SHP77 treated with DMSO at 0.1 percent for 48 hours (cell line): ENCODE measurements at regions not wholly inside any gene's neighbourhood (a gene's known extent, or its start where the extent isn't known, plus 50 kb on each side); places are given as distances from the start of the nearest gene placed in this dataset.
A peak's percentile ranks its signal among the peaks of the same experiment; 100 is the strongest.
"Not testable (repeated sequence)": the region's sequence is repeated elsewhere in the genome, so short reads cannot be mapped to it uniquely, and the experiment has no call there.

ENCODE experiments used
- DNase-seq: peaks from one replicate; lab custom pipeline; 2025; lab: John Stamatoyannopoulos, UW

DNA sequence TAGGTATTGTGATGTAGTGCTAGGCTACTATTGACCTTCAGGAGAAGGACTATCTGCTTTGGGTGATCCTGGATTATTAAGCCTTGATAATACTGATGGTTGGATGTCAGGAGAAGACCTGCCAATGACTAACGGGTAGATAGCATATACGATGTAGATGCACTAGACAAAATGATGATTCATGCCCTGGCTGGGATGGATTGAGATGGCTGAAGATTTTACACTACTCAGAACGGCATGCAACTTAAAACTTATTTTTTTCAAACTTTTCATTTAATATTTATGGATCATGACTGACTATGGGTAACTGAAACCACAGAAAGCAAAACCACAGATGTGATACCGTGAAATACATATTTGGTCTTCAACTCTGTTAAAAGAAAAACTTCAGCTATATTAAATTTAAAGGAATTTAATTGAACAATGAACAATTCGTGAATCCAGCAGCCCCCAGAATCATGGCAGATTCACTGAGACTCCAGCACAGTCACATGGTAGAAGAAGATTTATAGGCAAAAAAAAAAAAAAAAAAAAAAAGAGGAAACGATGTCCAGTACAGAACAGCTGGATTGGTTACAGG is 124.6 kb upstream of the CDK13 start:
- DNase-seq = no peak

- no peak for DNase-seq
Observed at GRCh38 chr7:39826166-39826565, 123.9 kb upstream of the CDK13 start.

DNA sequence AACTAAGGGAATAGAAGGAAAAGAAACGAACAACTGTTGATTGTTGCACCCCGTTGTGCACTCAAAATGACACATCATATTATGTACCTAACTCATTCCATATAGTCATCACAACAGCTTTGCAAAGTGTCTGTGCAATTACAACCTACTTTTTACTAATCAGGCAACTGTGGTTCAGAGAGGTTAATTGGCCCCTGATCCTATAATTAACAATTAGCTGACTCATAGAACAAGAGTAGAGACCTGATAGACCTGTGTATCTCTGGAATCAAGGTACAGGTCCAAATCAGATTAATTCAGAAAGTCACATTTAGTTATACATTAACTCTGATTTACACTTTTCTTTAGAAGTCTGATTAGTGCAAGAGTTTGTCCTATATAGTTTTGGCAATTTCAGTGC is 122.5 kb upstream of the CDK13 start:
- DNase-seq = no peak

DNA sequence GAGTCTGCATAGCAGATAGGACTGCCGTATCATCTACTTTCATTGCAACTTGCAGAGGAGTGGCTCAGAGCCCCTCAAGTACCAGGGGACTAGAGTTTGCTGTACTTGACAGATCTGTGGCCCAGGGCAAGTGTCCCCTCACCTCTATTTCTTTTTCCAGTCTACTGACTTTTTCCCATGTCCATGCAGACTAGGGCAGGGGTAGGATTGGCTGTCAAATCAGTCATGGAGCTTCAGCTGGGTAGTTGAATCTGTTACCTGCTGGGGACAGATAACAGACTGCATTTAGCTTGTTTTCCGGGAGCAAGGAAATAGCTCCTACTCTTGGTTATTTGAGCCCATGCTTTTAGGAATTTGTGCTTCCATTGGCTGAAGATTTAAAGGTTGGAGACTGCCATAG is 121.0 kb upstream of the CDK13 start:
- DNase-seq = no peak

- no peak for DNase-seq
Observed at GRCh38 chr7:39832519-39833085, 117.5 kb upstream of the CDK13 start.

GRCh38 chr7:39833180-39833799 is 116.8 kb upstream of the CDK13 start:
- DNase-seq = peak; percentile 58

GRCh38 chr7:39833865-39834634 is 116.0 kb upstream of the CDK13 start:
- not testable (repeated sequence) for DNase-seq

GRCh38 chr7:39838326-39838725 is 111.7 kb upstream of the CDK13 start:
- peak; percentile 72 for DNase-seq

GRCh38 chr7:39845006-39845405 is 105.0 kb upstream of the CDK13 start:
- DNase-seq = no peak

- DNase-seq = no peak
Observed at GRCh38 chr7:39847227-39847626, 102.8 kb upstream of the CDK13 start.

DNA sequence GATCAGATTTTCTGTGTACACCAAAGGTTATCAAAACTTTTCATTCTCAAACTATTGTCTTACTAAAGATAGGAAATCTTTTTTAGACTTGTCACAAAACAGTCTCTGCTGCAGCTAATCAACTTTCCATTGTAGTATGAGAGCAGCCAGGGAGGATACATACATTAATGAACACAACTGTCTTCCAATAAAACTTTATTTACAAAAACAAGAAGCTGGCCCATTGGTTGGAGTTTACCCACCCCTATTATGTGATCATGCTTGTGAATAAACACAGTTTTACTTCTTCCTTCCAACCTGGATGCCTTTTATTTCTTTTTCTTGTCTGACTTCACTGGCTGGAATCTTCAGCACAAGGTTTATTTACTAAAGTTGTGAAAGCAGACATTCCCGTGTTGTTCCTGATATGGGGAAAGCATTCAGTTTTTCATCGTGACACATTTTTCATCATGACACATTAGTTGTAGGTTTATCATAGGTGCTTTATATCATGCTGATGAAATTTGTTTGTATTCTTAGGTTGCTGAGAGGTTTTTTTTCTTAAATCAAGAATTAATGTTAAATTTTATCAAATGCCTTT is 98.5 kb upstream of the CDK13 start:
- DNase-seq = no peak

DNA sequence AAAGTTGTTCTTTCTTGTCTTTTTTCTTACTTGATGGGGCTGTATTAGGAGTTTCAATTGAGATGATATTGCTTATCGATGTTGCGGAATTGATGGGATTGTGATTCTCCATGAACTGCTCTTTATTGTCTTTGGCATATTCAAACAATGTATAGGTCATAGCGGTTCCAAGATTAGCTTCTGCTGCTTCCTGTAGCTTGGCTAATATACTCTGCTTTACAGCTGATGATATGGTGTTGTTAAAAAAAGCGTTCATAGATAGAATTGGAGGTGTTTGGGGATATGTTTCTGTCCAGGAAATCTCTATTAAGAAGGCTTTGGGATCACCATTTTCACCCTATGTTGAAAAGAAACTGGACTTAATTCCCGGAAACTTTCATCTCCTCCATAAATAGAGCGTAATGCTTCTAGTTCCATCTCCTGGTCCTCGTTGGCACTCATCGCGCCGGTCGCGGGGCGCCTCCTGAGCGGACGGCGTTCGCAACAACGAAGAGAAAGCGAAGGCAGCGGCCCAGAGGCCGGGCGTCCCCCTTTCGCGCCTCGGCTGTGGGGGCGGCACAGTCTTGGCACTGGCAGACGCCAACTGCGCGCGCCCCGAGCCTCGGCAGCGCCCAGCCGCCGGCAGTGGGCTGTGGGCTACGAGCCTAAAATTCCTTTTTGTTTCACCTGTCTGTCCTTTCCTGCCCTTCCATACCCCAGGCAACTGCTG is 95.3 kb upstream of the CDK13 start:
- DNase-seq = not testable (repeated sequence)

- DNase-seq = no peak
Observed at GRCh38 chr7:39855325-39855674, 94.8 kb upstream of the CDK13 start.

GRCh38 chr7:39863675-39864322 is 86.3 kb upstream of the CDK13 start:
- DNase-seq = peak; percentile 10

DNA sequence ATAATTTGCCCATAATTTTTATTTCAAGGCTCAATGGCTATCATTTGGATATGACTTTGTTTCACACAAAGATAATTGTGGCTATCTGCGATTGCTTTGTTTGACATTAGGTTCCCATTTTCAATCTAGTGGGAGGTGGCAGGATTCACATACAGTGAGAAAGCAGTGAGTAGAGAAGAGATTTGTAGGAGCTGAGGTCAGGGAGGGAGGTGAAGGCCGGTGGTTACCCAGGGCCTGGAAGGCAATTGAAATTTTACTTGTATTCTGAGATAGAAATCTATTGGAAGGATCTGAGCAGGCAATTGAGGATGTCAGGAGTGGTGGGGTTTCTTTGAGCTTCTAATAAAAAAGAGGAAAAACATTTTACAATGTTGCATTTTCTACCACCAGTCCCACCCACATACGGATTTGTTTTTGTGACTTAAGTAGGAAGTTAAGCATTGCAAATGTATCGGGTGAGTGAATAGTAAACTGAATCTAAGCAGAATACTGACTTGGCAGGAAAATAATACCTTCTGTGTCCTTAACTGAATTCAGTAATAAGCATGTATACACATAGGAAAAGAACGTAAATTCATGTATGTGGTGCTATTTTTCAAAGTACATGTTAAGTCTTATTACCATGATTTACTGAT is 80.1 kb upstream of the CDK13 start:
- not testable (repeated sequence) for DNase-seq

- DNase-seq = not testable (repeated sequence)
Observed at GRCh38 chr7:39871610-39872009, 78.4 kb upstream of the CDK13 start.

DNA sequence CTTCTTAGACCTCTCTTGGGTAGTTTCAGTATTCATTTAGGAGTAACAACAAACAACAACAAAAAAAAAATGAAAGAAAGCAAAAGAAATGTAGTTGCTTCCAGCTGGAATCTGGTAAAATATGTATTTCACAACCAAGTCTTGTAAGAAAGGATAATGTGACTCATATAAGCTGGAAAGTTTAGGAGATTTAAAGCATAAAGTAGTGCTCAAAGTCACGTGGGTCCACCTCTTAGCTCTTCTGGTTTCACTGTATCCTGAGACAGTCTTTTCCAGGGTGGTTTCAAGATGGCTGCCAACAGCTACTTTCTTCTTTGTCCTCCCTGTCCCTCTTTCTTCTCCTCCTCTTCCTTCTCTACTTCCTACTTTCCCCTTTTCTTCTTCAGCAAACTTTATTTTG is 69.5 kb upstream of the CDK13 start:
- DNase-seq = no peak

DNA sequence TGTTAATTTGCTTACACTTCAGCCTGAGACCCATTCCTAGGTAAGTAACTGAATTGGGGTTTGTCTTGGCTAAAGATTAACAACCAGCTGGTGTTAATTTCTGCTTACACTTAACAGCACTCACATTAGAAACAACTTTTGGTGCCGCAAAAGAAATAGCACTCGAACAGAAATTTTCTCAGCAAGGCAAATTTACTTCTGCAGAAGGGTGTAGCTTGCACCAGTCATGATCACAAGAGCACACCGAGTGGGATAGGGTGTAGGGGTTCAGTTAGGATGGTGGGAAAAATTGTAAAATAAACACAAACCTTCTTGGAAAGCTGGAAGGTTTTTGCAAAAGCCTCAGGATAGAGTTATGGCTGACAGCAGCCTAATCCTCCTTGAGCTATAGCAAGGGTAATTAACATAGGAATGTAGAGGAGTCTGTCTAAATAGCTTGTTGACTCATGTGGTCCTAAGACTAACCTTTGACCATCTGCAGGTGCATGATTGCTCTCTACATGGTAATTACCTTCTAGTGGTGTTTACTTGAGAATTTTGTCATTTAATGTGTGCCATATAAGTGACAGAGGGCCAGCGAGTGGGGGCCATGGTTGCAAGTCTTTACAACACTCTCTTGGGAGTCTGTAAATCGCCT is 67.8 kb upstream of the CDK13 start:
- DNase-seq = no peak

DNA sequence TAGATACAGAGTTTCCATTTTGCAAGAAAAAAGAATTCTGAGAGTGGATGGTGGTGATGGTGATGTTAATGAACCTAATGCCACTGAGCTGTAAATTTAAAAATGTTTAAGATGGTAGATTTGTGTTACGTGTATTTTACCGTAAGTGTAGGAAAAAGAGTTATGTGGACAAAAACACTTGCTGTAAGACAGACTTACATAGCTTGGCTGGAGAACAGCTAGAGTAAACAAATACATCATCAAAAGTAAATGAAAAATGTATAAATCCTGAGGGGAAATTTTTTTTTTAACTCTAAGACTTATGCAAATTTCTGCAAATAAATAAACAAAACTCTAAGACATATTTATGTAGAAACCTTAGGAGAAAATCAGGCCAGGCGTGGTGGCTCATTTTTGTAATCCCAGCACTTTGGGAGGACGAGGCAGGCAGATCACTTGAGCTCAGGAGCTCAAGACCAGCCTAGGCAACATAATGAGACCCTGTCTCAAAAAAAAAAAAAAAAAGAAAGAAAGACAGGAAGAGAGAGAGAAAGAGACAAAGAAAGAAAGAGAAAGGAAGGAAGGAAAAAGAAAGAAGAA is 66.2 kb upstream of the CDK13 start:
- no peak for DNase-seq

DNA sequence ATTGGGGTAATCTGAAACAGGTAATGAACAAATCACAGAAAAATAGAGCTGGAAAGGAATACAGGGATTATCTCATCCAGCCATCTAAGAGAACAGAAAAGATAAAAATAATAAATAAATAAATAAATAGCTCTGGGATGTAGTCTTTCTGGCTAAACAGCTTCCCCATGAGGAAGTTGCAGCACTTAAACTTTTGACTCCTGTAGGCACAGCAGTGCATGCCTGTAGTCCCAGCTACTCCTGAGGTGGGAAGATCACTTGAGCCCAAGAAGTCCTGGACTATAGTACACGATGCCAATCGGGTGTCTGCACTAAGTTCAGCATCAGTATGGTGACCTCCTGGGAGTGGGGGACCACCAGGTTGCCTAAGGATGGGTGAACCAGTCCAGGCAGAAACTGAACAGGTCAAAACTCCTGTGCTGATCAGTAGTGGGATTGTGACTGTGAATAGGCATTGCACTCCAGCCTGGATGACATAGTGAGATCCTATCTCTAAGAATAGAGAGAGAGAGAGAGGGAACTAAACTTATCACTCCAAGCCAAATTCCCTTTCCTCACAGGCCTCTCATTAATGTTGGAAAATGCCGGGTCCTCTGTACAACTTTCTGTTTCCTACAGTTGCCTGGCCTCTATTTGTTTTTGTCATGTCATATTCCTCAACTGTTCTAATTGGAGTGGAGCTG is 61.7 kb upstream of the CDK13 start:
- no peak for DNase-seq
